ENCODE measurements at regions not wholly inside any gene's neighbourhood (a gene's known extent, or its start where the extent isn't known, plus 50 kb on each side); places are given as distances from the start of the nearest gene placed in this dataset.

DNA sequence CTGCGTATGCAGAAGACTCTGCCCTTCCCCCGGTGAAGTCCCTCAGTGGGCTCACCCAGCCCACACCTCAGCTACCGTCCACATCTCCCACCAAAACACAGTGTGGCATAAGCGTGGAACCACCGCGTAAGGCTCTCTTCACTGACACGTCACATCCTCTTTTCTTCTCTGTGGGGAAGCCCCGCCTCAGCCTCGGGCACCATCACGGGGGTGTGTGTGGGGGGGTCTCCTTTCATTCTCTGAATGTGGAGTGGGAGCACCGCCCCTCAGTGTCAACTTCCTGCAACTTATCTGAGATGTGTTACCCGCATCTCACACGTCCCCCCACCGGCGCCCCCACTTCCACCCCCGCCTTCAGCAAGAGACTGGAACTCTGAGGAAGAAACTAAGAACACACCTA lies 388.4 kb upstream of the JARID2 start:
- no peak for DNase-seq (ENCODE audit: low spot score, unreplicated experiment)
- peaks cover 5% of the 10 kb centered on the region for H3K27me3 Mint-ChIP-seq
- TF ChIP-seq, protein P1, sequence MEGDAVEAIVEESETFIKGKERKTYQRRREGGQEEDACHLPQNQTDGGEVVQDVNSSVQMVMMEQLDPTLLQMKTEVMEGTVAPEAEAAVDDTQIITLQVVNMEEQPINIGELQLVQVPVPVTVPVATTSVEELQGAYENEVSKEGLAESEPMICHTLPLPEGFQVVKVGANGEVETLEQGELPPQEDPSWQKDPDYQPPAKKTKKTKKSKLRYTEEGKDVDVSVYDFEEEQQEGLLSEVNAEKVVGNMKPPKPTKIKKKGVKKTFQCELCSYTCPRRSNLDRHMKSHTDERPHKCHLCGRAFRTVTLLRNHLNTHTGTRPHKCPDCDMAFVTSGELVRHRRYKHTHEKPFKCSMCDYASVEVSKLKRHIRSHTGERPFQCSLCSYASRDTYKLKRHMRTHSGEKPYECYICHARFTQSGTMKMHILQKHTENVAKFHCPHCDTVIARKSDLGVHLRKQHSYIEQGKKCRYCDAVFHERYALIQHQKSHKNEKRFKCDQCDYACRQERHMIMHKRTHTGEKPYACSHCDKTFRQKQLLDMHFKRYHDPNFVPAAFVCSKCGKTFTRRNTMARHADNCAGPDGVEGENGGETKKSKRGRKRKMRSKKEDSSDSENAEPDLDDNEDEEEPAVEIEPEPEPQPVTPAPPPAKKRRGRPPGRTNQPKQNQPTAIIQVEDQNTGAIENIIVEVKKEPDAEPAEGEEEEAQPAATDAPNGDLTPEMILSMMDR (IDR thresholded peaks at IDR 0.05; ENCODE audit: unreplicated experiment), result no peak
- H3K4me1 Mint-ChIP-seq (ENCODE audit: low read depth), result peaks cover 8% of the 10 kb centered on the region
- no peak overlapping the region for H3K4me3 Mint-ChIP-seq (ENCODE audit: low read depth)
- H3K27ac Mint-ChIP-seq, result no peak overlapping the region
- H3K36me3 Mint-ChIP-seq (ENCODE audit: insufficient read depth), result no peaks in the 10 kb centered on the region
- H3K9me3 Mint-ChIP-seq (ENCODE audit: low read depth), result peaks cover 3% of the 10 kb centered on the region

DNA sequence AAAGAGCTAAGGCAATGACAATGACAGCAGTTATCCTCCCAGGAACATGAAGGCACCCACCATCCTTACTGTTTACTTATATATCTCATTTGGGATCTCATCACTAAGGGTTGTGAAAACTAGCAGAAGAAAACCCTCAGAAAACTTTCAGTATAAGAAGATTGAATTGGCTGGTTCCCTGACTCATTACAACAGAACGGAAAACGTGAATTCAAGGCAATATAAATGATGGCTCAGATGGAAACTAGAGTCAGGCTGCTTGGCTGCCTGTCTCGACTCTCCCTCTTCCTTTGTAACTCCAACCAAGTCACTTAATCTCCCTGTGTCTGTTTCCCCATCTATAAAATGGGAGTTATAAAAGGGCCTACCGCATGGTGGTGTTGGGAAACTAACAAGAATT lies 387.1 kb upstream of the JARID2 start:
- Mint-ChIP-seq H3K9me3 (ENCODE audit: low read depth) (no peaks in the 10 kb centered on the region), H3K27me3 (peaks cover 8% of the 10 kb centered on the region), H3K4me1 (ENCODE audit: low read depth) (peaks cover 9% of the 10 kb centered on the region), H3K4me3 (ENCODE audit: low read depth) (no peak overlapping the region), H3K27ac (no peak overlapping the region), H3K36me3 (ENCODE audit: insufficient read depth) (no peaks in the 10 kb centered on the region)
- TF ChIP-seq, protein P1 (IDR thresholded peaks at IDR 0.05; ENCODE audit: unreplicated experiment), result no peak
- no peak for DNase-seq (ENCODE audit: low spot score, unreplicated experiment)

DNA sequence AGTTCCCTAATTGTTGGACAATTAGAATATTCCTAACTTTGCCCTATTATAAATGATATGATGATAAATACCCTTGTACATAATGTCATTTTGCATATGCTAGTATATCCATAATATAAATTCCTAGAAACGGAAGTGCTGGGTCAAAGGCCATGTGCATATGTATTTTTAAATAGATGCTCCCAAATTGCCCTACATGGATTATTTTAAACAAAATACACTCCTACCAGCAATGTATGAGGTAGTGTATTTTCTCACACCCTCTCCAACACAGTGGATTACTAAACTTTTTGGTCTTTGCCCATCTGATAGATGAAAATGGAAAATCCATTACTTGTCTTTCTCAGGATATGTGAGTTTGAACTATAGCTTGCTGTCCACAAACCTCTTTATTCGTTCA lies 385.1 kb upstream of the JARID2 start:
- H3K27me3 Mint-ChIP-seq, result peaks cover 18% of the 10 kb centered on the region
- no peak overlapping the region for H3K27ac Mint-ChIP-seq
- TF ChIP-seq, protein P1 (IDR thresholded peaks at IDR 0.05; ENCODE audit: unreplicated experiment), result no peak
- no peak for DNase-seq (ENCODE audit: low spot score, unreplicated experiment)
- no peak overlapping the region for H3K4me3 Mint-ChIP-seq (ENCODE audit: low read depth)
- peaks cover 13% of the 10 kb centered on the region for H3K4me1 Mint-ChIP-seq (ENCODE audit: low read depth)
- no peaks in the 10 kb centered on the region for H3K9me3 Mint-ChIP-seq (ENCODE audit: low read depth)
- no peaks in the 10 kb centered on the region for H3K36me3 Mint-ChIP-seq (ENCODE audit: insufficient read depth)

DNA sequence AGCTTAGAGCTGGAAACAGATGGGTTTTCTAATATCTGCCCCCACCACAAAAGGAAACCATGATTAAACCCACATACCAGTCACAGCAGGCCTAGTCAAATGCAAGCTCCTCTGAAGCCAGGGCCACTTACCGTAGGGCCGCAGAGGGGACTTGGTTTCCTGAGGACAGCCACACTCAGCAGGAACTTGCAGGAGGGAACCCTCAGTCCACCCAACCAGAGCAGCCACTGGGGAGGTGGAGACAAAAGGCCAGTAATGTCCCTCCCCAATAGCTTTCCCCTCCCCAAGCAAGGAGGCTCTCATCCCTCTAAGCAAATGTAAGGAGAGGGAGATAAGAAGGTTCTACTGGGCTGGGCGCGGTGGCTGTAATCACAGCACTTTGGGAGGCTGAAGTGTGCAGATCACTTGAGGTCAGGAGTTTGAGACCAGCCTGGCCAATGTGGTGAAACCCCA lies 384.4 kb upstream of the JARID2 start:
- H3K27ac Mint-ChIP-seq, result no peak overlapping the region
- no peaks in the 10 kb centered on the region for H3K36me3 Mint-ChIP-seq (ENCODE audit: insufficient read depth)
- TF ChIP-seq, protein P1 (IDR thresholded peaks at IDR 0.05; ENCODE audit: unreplicated experiment), result no peak
- no peak overlapping the region for H3K4me3 Mint-ChIP-seq (ENCODE audit: low read depth)
- peaks cover 13% of the 10 kb centered on the region for H3K4me1 Mint-ChIP-seq (ENCODE audit: low read depth)
- no peak for DNase-seq (ENCODE audit: low spot score, unreplicated experiment)
- no peaks in the 10 kb centered on the region for H3K9me3 Mint-ChIP-seq (ENCODE audit: low read depth)
- H3K27me3 Mint-ChIP-seq, result peaks cover 19% of the 10 kb centered on the region

DNA sequence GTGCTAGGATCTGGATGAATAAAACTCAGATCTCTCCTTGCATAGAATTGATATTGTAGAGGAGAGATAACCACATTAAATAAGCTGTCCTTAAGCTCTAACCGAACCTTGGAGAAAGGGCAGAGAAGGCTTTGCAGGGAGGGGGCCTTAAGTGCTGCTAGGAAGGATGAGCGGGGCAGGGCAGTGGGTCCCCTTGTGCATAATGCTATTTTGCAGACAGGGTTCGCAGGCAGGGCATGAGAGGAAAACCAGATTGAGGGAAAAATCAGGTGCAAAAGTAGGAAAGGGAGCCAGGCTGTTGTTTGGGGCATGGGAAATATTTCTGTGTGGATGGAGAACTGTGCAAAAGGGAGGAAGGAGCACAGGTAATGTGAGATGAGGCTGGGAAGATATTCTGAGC lies 383.0 kb upstream of the JARID2 start:
- H3K9me3 Mint-ChIP-seq (ENCODE audit: low read depth), result no peaks in the 10 kb centered on the region

More for the DNA sequence above, 383.0 kb upstream of the JARID2 start:
- TF ChIP-seq, protein P1 (IDR thresholded peaks at IDR 0.05; ENCODE audit: unreplicated experiment), result no peak
- H3K36me3 Mint-ChIP-seq (ENCODE audit: insufficient read depth), result no peaks in the 10 kb centered on the region
- H3K4me1 Mint-ChIP-seq (ENCODE audit: low read depth), result peaks cover 12% of the 10 kb centered on the region
- no peak overlapping the region for H3K4me3 Mint-ChIP-seq (ENCODE audit: low read depth)
- peaks cover 19% of the 10 kb centered on the region for H3K27me3 Mint-ChIP-seq
- DNase-seq (ENCODE audit: low spot score, unreplicated experiment), result no peak
- no peak overlapping the region for H3K27ac Mint-ChIP-seq

Measured in progenitor cell of endocrine pancreas (in vitro differentiated cells).